GM23248 (cell line): ENCODE measurements at regions not wholly inside any gene's neighbourhood (a gene's known extent, or its start where the extent isn't known, plus 50 kb on each side); places are given as distances from the start of the nearest gene placed in this dataset.

Experiments
- DNase-seq: peaks from one replicate; pipeline ENCODE4 v3.0.0-alpha.2; 2015
- H2AFZ ChIP-seq: fragments of 200-600 bp; sonication (generic); 2 replicates; pipeline ENCODE4 v1.6.1; 2016; ENCODE audit warnings: antibody characterized with exemption
- H3F3A ChIP-seq: fragments of 200-600 bp; sonication (generic); 2 replicates; pipeline ENCODE4 v1.6.1; 2016; ENCODE audit warnings: mild to moderate bottlenecking, antibody characterized with exemption, mixed run types; ENCODE audit not compliant: insufficient read depth
- H3K27ac ChIP-seq: fragments of 200-600 bp; sonication (generic); 2 replicates; pipeline ENCODE4 v1.5.1; 2016; ENCODE audit warnings: mild to moderate bottlenecking
- H3K27me3 ChIP-seq: fragments of 200-600 bp; sonication (generic); replicated peaks from 2 replicates; pipeline ENCODE4 v1.6.1; 2016; ENCODE audit warnings: mild to moderate bottlenecking; ENCODE audit not compliant: insufficient read depth
- H3K36me3 ChIP-seq: fragments of 200-600 bp; sonication (generic); 2 replicates; pipeline ENCODE4 v1.6.1; 2016; ENCODE audit warnings: low read depth, mild to moderate bottlenecking
- H3K4me1 ChIP-seq: fragments of 200-600 bp; sonication (generic); 2 replicates; pipeline ENCODE4 v1.6.1; 2016; ENCODE audit warnings: mild to moderate bottlenecking; ENCODE audit not compliant: insufficient read depth
- H3K4me2 ChIP-seq: fragments of 200-600 bp; sonication (generic); one replicate; pipeline ENCODE4 v1.6.1; 2016; ENCODE audit warnings: mild to moderate bottlenecking; ENCODE audit not compliant: unreplicated experiment
- H3K4me3 ChIP-seq: fragments of 200-600 bp; sonication (generic); 2 replicates; pipeline ENCODE4 v1.5.1; 2016; ENCODE audit warnings: mild to moderate bottlenecking
- H3K79me2 ChIP-seq: fragments of 200-600 bp; sonication (generic); 2 replicates; pipeline ENCODE4 v1.6.1; 2016; ENCODE audit warnings: mild to moderate bottlenecking; ENCODE audit not compliant: insufficient read depth
- H3K9ac ChIP-seq: fragments of 200-600 bp; sonication (generic); 2 replicates; pipeline ENCODE4 v1.6.1; 2016; ENCODE audit warnings: mild to moderate bottlenecking
- H3K9me2 ChIP-seq: fragments of 200-600 bp; sonication (generic); 2 replicates; pipeline ENCODE4 v1.6.1; 2016; ENCODE audit warnings: mixed run types, mild to moderate bottlenecking, moderate library complexity; ENCODE audit not compliant: insufficient read depth
- H3K9me3 ChIP-seq: fragments of 200-600 bp; sonication (generic); one replicate; pipeline ENCODE4 v1.6.1; 2017; ENCODE audit warnings: low read depth
- H4K20me1 ChIP-seq: fragments of 200-600 bp; sonication (generic); 2 replicates; pipeline ENCODE4 v1.6.0; 2016; ENCODE audit not compliant: insufficient read depth
- EZH2 ChIP-seq: fragments of 200-600 bp; sonication (generic); IDR thresholded peaks from 2 replicates; pipeline ENCODE4 v1.6.1; 2018; ENCODE audit warnings: antibody characterized with exemption, mild to moderate bottlenecking; ENCODE audit not compliant: insufficient read depth, poor library complexity, severe bottlenecking
- EZH2phosphoT487 ChIP-seq: fragments of 200-600 bp; sonication (generic); IDR thresholded peaks from 2 replicates; pipeline ENCODE4 v1.6.1; 2018; ENCODE audit warnings: antibody characterized with exemption, moderate library complexity, mild to moderate bottlenecking, low read depth; ENCODE audit not compliant: insufficient read depth
- WGBS, 2 experiments: methylation state at CpG; one replicate each; pipeline ENCODE4 v1.1.6; 2015 to 2017; ENCODE audit warnings: low lambda C conversion rate in 2 of 2, low coverage in 1 of 2; ENCODE audit errors: missing lambda C conversion rate in 2 of 2; 5-methylcytosine and 5-hydroxymethylcytosine counted together
- in situ Hi-C: fragments of 300-500 bp; cut with MboI; formaldehyde crosslinking; loops from 2 replicates; pipeline ENCODE4 v1.15.0; 2020

- H2AFZ ChIP-seq, result no peak overlapping the region
Observed at GRCh38 chr5:143569213-143569701, 165.8 kb upstream of the NR3C1 start.

DNA sequence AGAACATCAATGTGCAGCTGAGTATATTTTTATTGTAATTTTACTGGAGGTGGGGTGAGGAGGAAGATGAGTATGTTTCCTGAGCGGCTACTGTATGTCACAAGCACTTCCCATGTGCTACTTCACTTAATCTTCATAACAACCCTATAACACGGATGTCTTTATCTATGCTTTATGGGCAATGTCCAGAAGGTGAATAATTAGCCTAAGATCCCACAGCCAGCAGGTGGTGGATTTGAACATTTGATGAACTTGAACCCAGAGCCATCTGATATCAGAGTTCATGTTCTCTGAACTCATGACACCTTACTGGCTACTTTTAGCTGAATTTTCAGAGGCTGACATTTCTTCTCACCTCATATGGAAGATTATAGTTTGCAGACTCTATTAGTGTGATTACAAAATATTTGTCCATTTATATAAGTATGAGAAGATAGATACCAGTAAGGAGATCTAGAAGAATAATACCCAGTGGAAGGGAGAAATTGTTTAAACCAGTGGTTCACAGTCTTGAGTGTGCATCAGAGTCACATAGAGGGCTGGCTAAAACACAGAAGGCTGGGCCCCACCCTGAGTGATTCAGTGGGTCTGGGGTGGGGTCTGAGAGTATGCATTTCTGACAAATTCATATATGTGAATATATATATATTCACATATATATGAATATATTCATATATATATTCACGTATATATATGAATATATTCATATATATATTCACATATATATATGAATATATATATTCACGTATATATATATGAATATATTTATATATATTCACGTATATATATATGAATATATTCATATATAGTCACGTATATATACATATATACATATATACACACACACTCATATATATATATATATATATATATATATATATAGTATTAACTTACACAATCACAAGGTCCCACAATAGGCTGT is 164.4 kb upstream of the NR3C1 start:
- Histone ChIP-seq H3K27ac (no peak overlapping the region), H3K79me2 (no peaks in the 10 kb centered on the region), H3K4me1 (peaks cover 11% of the 10 kb centered on the region; the same call in 1 of the 2 replicates), H3K36me3 (no peaks in the 10 kb centered on the region), H3K27me3 (no peaks in the 10 kb centered on the region), H3K4me3 (no peak overlapping the region), H3K9me2 (no peaks in the 10 kb centered on the region; the same call in 1 of the 2 replicates), H3K9ac (no peak overlapping the region), H2AFZ (no peak overlapping the region), H3K9me3 (no peaks in the 10 kb centered on the region), H3K4me2 (no peak overlapping the region), H4K20me1 (no peaks in the 10 kb centered on the region), H3F3A (no peaks in the 10 kb centered on the region)
- in situ Hi-C loops, result no loop called here
- DNase-seq, result no peak
- 85 to 91% methylated on average over 6 of the region's 6 CpGs for WGBS, 2 experiments
- TF ChIP-seq EZH2phosphoT487 (no peak), EZH2 (no peak)

More at GRCh38 chr5:143569213-143569701, 165.8 kb upstream of the NR3C1 start:
- Histone ChIP-seq H3K79me2 (no peaks in the 10 kb centered on the region), H3F3A (no peaks in the 10 kb centered on the region), H3K36me3 (no peaks in the 10 kb centered on the region), H3K4me1 (0 out of 2 replicates have a peak, but pooled peaks cover 4% of the 10 kb centered on the region), H3K27ac (no peak overlapping the region), H3K9me2 (no peaks in the 10 kb centered on the region; the same call in 1 of the 2 replicates), H3K9me3 (no peaks in the 10 kb centered on the region), H3K4me3 (no peak overlapping the region), H3K4me2 (no peak overlapping the region), H4K20me1 (no peaks in the 10 kb centered on the region), H3K27me3 (no peaks in the 10 kb centered on the region), H3K9ac (no peak overlapping the region)
- DNase-seq, result no peak
- 86 to 91% methylated on average over 4 of the region's 4 CpGs for WGBS, 2 experiments
- in situ Hi-C loops, result no loop called here
- TF ChIP-seq EZH2 (no peak), EZH2phosphoT487 (no peak)

GRCh38 chr5:143566139-143566538 is 162.7 kb upstream of the NR3C1 start:
- Histone ChIP-seq H3F3A (no peaks in the 10 kb centered on the region), H2AFZ (0 out of 2 replicates have a peak overlapping the region, but pooled peaks have one; percentile 27), H3K27ac (no peak overlapping the region), H3K4me3 (no peak overlapping the region), H3K4me1 (peaks cover 15% of the 10 kb centered on the region; the same call in 1 of the 2 replicates), H3K9me2 (no peaks in the 10 kb centered on the region), H3K27me3 (no peaks in the 10 kb centered on the region), H3K9me3 (no peaks in the 10 kb centered on the region), H3K4me2 (no peak overlapping the region), H3K9ac (no peak overlapping the region), H3K36me3 (no peaks in the 10 kb centered on the region), H4K20me1 (no peaks in the 10 kb centered on the region), H3K79me2 (no peaks in the 10 kb centered on the region)
- 100% methylated on average over 2 of the region's 2 CpGs for WGBS, 2 experiments
- TF ChIP-seq EZH2phosphoT487 (no peak), EZH2 (no peak)
- in situ Hi-C loops, result no loop called here
- DNase-seq, result no peak

- H3K4me2 ChIP-seq, result no peak overlapping the region
- TF ChIP-seq EZH2, result no peak
- TF ChIP-seq EZH2phosphoT487, result no peak
Observed at GRCh38 chr5:143564417-143564816, 160.9 kb upstream of the NR3C1 start.

More at GRCh38 chr5:143564417-143564816, 160.9 kb upstream of the NR3C1 start:
- no peaks in the 10 kb centered on the region for H3K9me3 ChIP-seq
- no peak overlapping the region for H3K4me3 ChIP-seq
- H3K27ac ChIP-seq, result no peak overlapping the region
- no peak for DNase-seq
- no peaks in the 10 kb centered on the region for H3K27me3 ChIP-seq
- in situ Hi-C loops, result no loop called here
- no peaks in the 10 kb centered on the region for H3K9me2 ChIP-seq
- H4K20me1 ChIP-seq, result no peaks in the 10 kb centered on the region
- H2AFZ ChIP-seq, result no peak overlapping the region
- H3K79me2 ChIP-seq, result no peaks in the 10 kb centered on the region
- H3K36me3 ChIP-seq, result no peaks in the 10 kb centered on the region
- peaks cover 15% of the 10 kb centered on the region; the same call in 1 of the 2 replicates for H3K4me1 ChIP-seq
- no peak overlapping the region for H3K9ac ChIP-seq
- H3F3A ChIP-seq, result no peaks in the 10 kb centered on the region
